Activated CD4-positive, alpha-beta T cell treated with anti-CD3 and anti-CD28 coated beads for 48 hours (primary cell): ENCODE measurements at regions not wholly inside any gene's neighbourhood (a gene's known extent, or its start where the extent isn't known, plus 50 kb on each side); places are given as distances from the start of the nearest gene placed in this dataset.

Experiments used
- DNase-seq: peaks from one replicate; pipeline ENCODE4 v3.0.0-alpha.2; 2020

DNA sequence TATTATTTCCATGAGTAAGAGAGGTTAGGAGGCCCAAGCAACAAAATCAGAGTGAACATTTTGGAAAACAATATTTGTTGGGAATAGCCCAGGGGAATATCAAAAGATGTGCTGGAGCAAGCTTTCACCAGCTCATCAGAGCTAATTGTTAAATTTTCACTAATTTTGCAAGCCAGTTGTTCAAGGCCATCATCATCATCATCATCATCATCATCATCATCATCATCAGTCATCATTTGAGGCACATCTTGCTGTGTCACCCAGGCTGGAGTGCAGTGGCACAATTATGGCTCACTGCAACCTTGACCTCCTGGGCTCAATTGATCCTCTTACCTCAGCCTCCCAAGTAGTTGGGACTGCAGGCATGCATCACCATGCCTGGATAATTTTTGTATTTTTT is 350.5 kb upstream of the MEF2C start:
- DNase-seq = no peak

DNA sequence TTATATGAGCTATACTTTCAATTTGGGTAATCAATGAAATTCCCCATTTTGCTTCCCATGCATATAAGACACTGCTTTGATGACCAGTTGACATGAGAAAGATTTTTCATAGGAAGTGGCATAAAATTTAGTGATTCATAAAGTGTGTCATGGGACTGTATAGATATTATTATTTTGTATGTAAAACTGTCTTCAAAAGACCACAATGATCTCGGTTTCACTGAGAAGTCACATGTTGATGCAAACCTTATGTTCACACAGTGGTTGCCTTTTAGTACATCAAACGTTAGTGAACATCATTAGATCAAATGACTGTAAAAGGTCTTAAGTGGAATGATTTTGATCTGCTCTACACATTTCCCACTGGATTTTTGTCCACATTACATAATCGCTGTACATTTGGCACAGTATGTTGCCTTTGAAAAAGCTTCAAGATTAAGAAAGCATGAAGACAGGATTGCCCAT is 349.2 kb upstream of the MEF2C start:
- DNase-seq = no peak

DNA sequence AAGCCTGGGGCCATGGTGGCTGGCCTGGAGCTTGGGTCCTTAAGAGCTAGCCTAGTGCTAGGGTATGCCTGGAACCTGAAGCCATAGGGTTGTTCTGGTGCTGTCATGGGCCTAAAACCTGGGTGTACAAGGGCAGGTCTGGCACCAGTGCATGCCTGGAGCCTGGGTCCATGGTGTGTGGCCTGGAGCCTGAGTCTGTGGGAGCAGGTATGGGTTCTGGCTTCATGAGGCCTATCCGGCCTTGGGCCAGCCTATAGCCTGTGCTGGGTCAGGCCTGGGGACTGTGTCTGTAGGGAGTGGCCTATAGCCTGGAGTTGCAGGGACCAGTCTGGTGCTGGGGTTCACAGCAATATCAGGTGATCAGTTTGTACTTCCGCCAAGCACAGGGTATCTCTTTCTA is 347.2 kb upstream of the MEF2C start:
- no peak for DNase-seq

- DNase-seq = no peak
These were observed 346.5 kb upstream of the MEF2C start for GRCh38 chr5:89229331-89230070.

GRCh38 chr5:89228355-89228754 is 345.4 kb upstream of the MEF2C start:
- no peak for DNase-seq

DNA sequence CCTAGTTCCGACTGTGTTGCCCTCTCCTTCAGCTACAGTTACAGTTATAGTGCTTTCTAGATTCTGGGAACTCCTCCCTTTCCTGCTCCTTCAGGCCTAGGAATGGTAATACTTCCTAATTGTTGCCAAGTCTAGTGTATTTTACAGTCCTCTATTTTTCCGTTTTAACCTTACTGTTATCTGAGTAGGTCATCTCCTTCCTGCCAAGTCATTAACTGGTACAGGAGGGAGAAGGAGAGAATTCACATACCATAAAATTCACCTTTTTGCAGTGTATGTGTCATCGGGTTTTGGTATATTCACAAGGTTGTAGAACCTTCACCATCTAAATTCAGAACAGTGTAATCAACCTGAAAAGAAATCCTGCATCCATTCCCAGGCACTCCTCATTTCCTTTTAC is 335.4 kb upstream of the MEF2C start:
- no peak for DNase-seq

DNA sequence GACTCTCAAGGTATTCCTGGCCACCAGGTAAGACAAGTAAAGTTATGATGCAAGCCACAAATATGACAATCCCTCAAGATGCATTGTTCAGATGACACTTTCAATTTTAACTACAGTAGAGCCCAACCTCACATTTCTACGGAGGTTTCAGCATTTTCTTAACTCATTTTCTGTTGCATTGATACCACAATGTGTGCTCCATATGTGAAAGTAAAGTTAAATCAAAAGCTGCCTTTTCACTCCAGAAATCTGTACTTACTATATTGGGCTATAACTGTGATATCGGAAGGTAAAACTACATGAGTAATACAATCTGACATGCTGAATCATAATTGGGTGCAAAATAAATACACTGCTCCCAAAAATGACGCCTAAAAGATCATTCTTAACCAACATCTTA is 333.6 kb upstream of the MEF2C start:
- no peak for DNase-seq

GRCh38 chr5:89213573-89213972 is 330.6 kb upstream of the MEF2C start:
- no peak for DNase-seq

DNA sequence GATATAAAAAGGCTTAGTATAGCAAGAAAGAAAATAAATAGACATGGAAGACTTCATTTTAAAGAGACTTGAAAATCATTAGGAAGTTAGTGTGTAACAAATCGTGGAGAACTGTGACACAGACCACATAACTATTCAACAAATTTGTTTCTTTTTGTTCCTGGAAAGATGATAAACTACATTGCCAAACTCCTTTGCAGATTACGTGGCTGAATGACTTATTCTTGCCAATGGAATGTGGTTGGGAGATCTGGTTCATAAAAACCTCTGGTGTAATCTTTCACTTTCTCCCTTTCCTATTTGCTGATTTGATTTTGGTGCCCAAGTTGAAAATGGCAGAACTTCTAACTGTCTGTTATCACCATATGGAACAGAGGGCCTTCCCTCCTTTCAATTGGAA is 328.9 kb upstream of the MEF2C start:
- DNase-seq = no peak

DNA sequence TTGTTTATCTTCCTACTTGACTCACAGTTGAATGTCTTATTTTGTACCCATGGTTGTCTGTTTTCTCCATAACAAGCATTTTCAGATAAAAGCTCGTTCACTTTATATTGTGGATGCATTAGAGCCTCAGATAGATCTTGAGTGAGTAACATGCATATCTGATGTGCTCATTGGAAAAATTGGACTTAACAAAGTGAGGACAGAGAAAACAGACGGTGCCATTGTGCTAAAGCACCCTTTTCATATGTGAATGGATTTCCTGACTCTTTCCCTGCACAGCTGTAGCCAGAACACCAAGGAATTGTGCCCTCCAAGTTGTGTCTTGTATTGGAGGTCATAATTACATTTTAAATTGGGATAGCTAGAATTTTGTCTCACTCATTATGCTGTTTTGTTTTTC is 325.8 kb upstream of the MEF2C start:
- DNase-seq = no peak

DNA sequence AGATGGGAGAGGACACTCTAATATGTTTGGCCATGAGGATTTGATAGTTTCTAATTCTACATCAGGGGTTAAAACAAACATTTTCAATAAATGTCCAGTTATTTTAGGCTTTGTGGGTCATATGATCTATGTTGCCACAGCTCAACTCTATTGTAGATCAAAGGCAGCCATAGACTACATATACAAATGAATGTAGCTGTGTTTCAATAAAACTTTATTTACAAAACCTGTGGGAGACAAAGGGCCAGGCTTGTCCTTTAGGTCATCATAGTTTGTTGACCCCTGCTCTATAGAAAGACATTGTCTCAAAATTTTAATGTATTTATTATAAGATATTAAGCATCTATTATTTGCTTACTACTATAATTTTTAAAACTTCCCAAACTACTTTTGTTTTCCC is 325.4 kb upstream of the MEF2C start:
- no peak for DNase-seq

- DNase-seq = no peak
These were observed 321.8 kb upstream of the MEF2C start for GRCh38 chr5:89204756-89205155.

DNA sequence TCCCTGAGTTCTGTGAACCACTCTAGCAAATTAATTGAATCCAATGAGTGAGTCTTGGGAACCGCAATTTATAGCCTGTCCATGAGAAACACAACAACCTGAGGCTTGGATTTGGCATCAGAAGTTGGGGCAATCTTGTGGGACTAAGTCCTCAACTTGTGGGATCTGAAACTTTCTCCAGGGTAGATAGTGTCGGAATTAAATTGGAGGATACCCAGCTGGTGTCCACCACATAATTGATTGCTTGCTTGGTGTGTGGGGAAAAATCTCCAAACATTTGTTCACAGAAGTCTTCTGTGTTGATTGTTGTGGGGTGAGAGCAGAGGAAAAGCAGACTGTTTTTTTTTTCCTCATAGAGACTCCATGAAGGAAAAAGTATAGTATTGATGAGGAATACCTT is 320.6 kb upstream of the MEF2C start:
- no peak for DNase-seq

- DNase-seq = no peak
These were observed 317.9 kb upstream of the MEF2C start for GRCh38 chr5:89200899-89201298.

GRCh38 chr5:89199306-89199705 is 316.3 kb upstream of the MEF2C start:
- no peak for DNase-seq

GRCh38 chr5:89191374-89191773 is 308.4 kb upstream of the MEF2C start:
- DNase-seq = no peak

DNA sequence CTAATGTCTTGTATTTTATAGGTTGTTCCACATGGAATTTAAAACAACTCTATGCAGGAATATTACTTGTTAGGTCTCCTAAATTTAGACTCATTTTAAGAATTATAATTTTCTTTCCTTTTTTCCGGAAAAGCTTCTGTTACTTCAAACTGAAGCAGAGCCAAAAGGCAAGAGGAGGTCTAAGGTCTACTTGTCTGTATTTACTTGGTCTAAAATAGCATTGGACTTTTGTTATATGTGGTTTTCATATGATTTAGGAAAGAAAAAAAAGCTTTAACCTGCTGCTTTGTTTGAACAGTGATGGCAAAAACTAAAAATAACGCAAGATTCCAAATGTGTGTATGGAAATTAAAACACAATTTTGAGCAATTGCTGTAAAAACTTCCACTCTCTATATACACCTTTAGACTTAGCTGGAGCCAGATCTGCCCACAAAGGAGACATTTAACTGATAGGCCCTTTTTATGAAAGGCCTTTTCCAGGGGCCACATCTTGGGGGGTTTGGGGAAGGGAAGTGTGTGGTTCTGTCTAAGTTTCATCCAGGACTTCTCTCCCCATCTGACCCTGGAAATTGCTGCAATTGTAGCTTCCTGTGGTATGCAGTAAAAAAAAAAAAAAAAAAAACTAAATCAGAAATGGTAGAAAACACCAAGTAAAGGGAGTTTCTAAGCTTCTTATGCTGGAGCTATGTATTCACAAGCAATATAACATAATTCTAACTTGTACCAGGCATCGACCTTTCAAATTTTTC is 307.7 kb upstream of the MEF2C start:
- no peak for DNase-seq

GRCh38 chr5:89187883-89188465 is 305.0 kb upstream of the MEF2C start:
- DNase-seq = no peak

DNA sequence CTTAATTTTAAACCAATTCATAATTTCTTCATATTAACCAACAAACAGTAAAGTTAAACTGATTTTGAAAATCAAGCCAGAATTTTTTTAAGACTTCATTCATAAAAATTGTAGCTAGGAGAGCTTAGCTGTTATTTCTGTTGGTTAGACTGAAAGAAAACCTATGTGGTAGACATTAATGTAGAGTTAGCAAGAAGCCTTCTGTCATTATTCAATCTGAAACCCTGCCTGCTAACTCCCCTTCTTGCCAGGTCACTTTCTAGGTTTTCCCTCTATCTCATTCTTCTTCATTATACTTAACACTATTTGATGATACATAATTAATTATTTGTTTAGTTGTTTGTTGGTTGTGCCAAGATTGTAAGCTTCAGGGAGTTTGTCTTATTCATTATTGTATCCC is 304.3 kb upstream of the MEF2C start:
- no peak for DNase-seq

- DNase-seq = no peak
These were observed 298.6 kb upstream of the MEF2C start for GRCh38 chr5:89181546-89181945.

DNA sequence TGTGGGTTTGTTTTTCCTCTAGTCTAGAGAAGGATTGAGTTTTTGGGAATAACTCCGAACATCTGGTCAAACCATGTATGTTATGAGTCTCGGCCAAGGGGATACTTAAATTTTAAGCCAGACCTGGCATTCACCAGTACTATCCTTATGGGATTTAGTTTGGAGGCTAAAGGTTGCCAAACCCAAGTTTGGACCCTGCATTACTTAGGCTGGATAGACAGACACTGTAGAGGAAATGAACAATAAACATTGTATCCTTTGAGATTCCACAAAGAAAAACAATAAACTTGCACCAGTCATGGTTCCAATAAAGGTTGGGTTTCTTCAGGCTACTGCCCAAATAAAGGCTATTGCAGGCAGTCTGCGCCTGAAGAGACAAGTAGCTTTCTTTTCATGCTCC is 296.7 kb upstream of the MEF2C start:
- no peak for DNase-seq

- DNase-seq = no peak
These were observed 295.6 kb upstream of the MEF2C start for GRCh38 chr5:89178541-89178940.

- no peak for DNase-seq
These were observed 290.5 kb upstream of the MEF2C start for GRCh38 chr5:89173528-89173927.

DNA sequence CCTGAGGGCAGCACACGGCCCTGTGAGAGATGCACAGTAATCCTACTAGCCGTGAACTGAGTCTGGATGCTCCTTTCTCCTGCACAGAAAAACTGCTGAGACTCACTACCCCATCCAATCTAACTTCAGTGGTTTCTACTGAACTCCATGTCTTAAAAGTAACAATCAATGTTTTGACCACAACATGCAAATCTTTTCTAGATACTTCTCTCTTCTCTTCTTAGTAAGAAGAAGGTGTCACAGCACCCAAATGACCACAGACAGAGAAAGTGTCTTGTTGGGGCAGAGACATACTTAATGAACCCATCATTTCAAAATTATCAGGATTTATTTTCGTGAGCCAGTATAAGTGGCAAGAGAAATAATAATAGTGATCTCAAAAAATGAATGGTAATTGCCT is 285.8 kb upstream of the MEF2C start:
- DNase-seq = no peak
